Common myeloid progenitor, CD34-positive (primary cell): ENCODE measurements at regions not wholly inside any gene's neighbourhood (a gene's known extent, or its start where the extent isn't known, plus 50 kb on each side); places are given as distances from the start of the nearest gene placed in this dataset.

ENCODE experiments used
- CTCF ChIA-PET: fragments of 350-600 bp; sonication (Branson Sonifier 250); formaldehyde crosslinking; loops from one replicate; lab custom pipeline; 2021; ENCODE audit warnings: antibody characterized with exemption; lab: Charles Lee
- POLR2A ChIA-PET: fragments of 350-600 bp; sonication (Branson Sonifier 250); formaldehyde crosslinking; loops from one replicate; lab custom pipeline; 2021; ENCODE audit warnings: antibody characterized with exemption; lab: Charles Lee
- DNase-seq, 3 donors: peaks; one replicate each; pipeline versions ENCODE4 v3.0.0 to v3.0.0-alpha.2; 2013
- H3K27ac ChIP-seq, 2 experiments: 1 replicate in 1 of 2; 2 replicates in 1 of 2; pipeline ENCODE4 v1.7.0; 2013; ENCODE audit warnings: inconsistent platforms in 2 of 2, low read length in 2 of 2, mild to moderate bottlenecking in 2 of 2, low read depth in 1 of 2, moderate library complexity in 1 of 2; ENCODE audit not compliant: severe bottlenecking in 2 of 2, insufficient read depth in 1 of 2, poor library complexity in 1 of 2
- H3K27me3 ChIP-seq, 5 experiments: replicated peaks in 2 of 5; 1 replicate in 3 of 5; 2 replicates in 2 of 5; pipeline versions ENCODE4 v1.6.1 to v1.7.0; 2013; ENCODE audit warnings: low read length in 4 of 5, mild to moderate bottlenecking in 2 of 5, moderate library complexity in 2 of 5, inconsistent platforms in 1 of 5; ENCODE audit not compliant: insufficient read depth in 5 of 5, control insufficient read depth in 4 of 5
- H3K36me3 ChIP-seq, 4 experiments: 1 replicate in 2 of 4; 2 replicates in 2 of 4; pipeline versions ENCODE4 v1.6.1 to v1.7.0; 2013; ENCODE audit warnings: low read length in 3 of 4, control low read depth in 1 of 4, mild to moderate bottlenecking in 1 of 4; ENCODE audit not compliant: control insufficient read depth in 4 of 4, insufficient read depth in 4 of 4
- H3K4me1 ChIP-seq, 4 experiments: 1 replicate in 3 of 4; 2 replicates in 1 of 4; pipeline versions ENCODE4 v1.6.1 to v1.7.1; 2013; ENCODE audit warnings: low read length in 3 of 4, mild to moderate bottlenecking in 3 of 4, control low read depth in 1 of 4, inconsistent platforms in 1 of 4, moderate library complexity in 1 of 4; ENCODE audit not compliant: control insufficient read depth in 4 of 4, insufficient read depth in 4 of 4; ENCODE audit errors: control extremely low read depth in 1 of 4
- H3K4me3 ChIP-seq, 7 experiments: 1 replicate in 4 of 7; 2 replicates in 3 of 7; pipeline versions ENCODE4 v1.5.1 to v1.7.0; 2013; ENCODE audit warnings: mild to moderate bottlenecking in 7 of 7, low read length in 6 of 7, moderate library complexity in 6 of 7, inconsistent platforms in 2 of 7, low read depth in 2 of 7, control low read depth in 1 of 7; ENCODE audit not compliant: insufficient read depth in 4 of 7, control insufficient read depth in 1 of 7; ENCODE audit errors: extremely low read depth in 1 of 7
- H3K9me3 ChIP-seq, 5 experiments: 1 replicate in 4 of 5; 2 replicates in 1 of 5; pipeline versions ENCODE4 v1.6.1 to v1.7.1; 2013; ENCODE audit warnings: low read length in 4 of 5, mild to moderate bottlenecking in 2 of 5, inconsistent platforms in 1 of 5, low read depth in 1 of 5, moderate library complexity in 1 of 5; ENCODE audit not compliant: control insufficient read depth in 4 of 5, insufficient read depth in 2 of 5; ENCODE audit errors: control extremely low read depth in 1 of 5
- WGBS: methylation state at CpG from one replicate; pipeline ENCODE4 v1.1.5; 2013; ENCODE audit not compliant: insufficient coverage; 5-methylcytosine and 5-hydroxymethylcytosine counted together

GRCh38 chr1:82775406-82776000 lies 974.8 kb downstream of the ADGRL2 start:
- POLR2A ChIA-PET: no interaction called here
- H3K36me3 ChIP-seq: peaks cover 0 to 2% (median 0%) of the 10 kb centered on the region in 4 experiments
- H3K4me1 ChIP-seq: no peaks in the 10 kb centered on the region
- no peak for DNase-seq
- H3K9me3 ChIP-seq: no peaks in the 10 kb centered on the region
- no peak overlapping the region for H3K4me3 ChIP-seq
- CTCF ChIA-PET: interaction anchor here (1.0 kb wide), 1 partner anchor 11 kb away, joined by 3 read pairs; no protein-coding TSS in a partner anchor
- no peak overlapping the region for H3K27ac ChIP-seq
- WGBS: 94% methylated on average over 10 of the region's 12 CpGs
- H3K27me3 ChIP-seq: no peaks in the 10 kb centered on the region

GRCh38 chr1:82762829-82763532 lies 962.2 kb downstream of the ADGRL2 start:
- Histone ChIP-seq H3K36me3 (no peaks in the 10 kb centered on the region), H3K4me1 (no peaks in the 10 kb centered on the region), H3K9me3 (no peaks in the 10 kb centered on the region), H3K4me3 (no peak overlapping the region), H3K27ac (no peak overlapping the region), H3K27me3 (no peaks in the 10 kb centered on the region)
- ChIA-PET CTCF (no interaction called here), POLR2A (no interaction called here)
- no peak for DNase-seq

- H3K27me3 ChIP-seq: no peaks in the 10 kb centered on the region
- DNase-seq: no peak
- H3K27ac ChIP-seq: no peak overlapping the region
- no peaks in the 10 kb centered on the region for H3K9me3 ChIP-seq
- CTCF ChIA-PET: no interaction called here
- H3K36me3 ChIP-seq: no peaks in the 10 kb centered on the region
- no peak overlapping the region for H3K4me3 ChIP-seq
- 100% methylated on average over 2 of the region's 3 CpGs for WGBS
- POLR2A ChIA-PET: no interaction called here
- H3K4me1 ChIP-seq: no peaks in the 10 kb centered on the region
Measured at GRCh38 chr1:82759035-82759434, 958.3 kb downstream of the ADGRL2 start.

GRCh38 chr1:82755671-82756070 lies 954.9 kb downstream of the ADGRL2 start:
- POLR2A ChIA-PET: no interaction called here
- Histone ChIP-seq H3K27ac (no peak overlapping the region), H3K4me1 (no peaks in the 10 kb centered on the region), H3K4me3 (no peak overlapping the region), H3K27me3 (no peaks in the 10 kb centered on the region), H3K36me3 (no peaks in the 10 kb centered on the region), H3K9me3 (no peaks in the 10 kb centered on the region)
- DNase-seq: no peak
- no CpG with 5 or more reads among the region's 4 CpGs for WGBS
- CTCF ChIA-PET: no interaction called here

- no peaks in the 10 kb centered on the region for H3K9me3 ChIP-seq
- H3K27me3 ChIP-seq: no peaks in the 10 kb centered on the region
- CTCF ChIA-PET: no interaction called here
- H3K27ac ChIP-seq: no peak overlapping the region
- POLR2A ChIA-PET: interaction anchor here (0.6 kb wide), 1 partner anchor 10 kb away, joined by 3 read pairs; no protein-coding TSS in a partner anchor
- 92% methylated on average over 2 of the region's 3 CpGs for WGBS
- DNase-seq: no peak
- H3K4me1 ChIP-seq: no peaks in the 10 kb centered on the region
- no peaks in the 10 kb centered on the region for H3K36me3 ChIP-seq
- no peak overlapping the region for H3K4me3 ChIP-seq
Measured at GRCh38 chr1:82755191-82755590, 954.5 kb downstream of the ADGRL2 start.

GRCh38 chr1:82752046-82752445 lies 951.3 kb downstream of the ADGRL2 start:
- ChIA-PET POLR2A (no interaction called here), CTCF (no interaction called here)
- DNase-seq: no peak
- Histone ChIP-seq H3K27me3 (no peaks in the 10 kb centered on the region), H3K9me3 (no peaks in the 10 kb centered on the region), H3K4me1 (no peaks in the 10 kb centered on the region), H3K36me3 (no peaks in the 10 kb centered on the region), H3K27ac (no peak overlapping the region), H3K4me3 (no peak overlapping the region)
- whole genome bisulfite sequencing: 100% methylated on average over 1 of the region's 3 CpGs

- no peak for DNase-seq
- Histone ChIP-seq H3K9me3 (peaks cover 0 to 15% (median 4%) of the 10 kb centered on the region in 5 experiments), H3K27me3 (no peaks in the 10 kb centered on the region), H3K27ac (no peak overlapping the region), H3K36me3 (no peaks in the 10 kb centered on the region), H3K4me3 (no peak overlapping the region), H3K4me1 (no peaks in the 10 kb centered on the region)
- CTCF ChIA-PET: no interaction called here
- POLR2A ChIA-PET: no interaction called here
- 100% methylated on average over 1 of the region's 4 CpGs for WGBS
Measured at GRCh38 chr1:82733645-82734044, 932.9 kb downstream of the ADGRL2 start.
